ENCODE measurements at regions not wholly inside any gene's neighbourhood (a gene's known extent, or its start where the extent isn't known, plus 50 kb on each side); places are given as distances from the start of the nearest gene placed in this dataset.
"Not testable (repeated sequence)": the region's sequence is repeated elsewhere in the genome, so short reads cannot be mapped to it uniquely, and the experiment has no call there.

DNA sequence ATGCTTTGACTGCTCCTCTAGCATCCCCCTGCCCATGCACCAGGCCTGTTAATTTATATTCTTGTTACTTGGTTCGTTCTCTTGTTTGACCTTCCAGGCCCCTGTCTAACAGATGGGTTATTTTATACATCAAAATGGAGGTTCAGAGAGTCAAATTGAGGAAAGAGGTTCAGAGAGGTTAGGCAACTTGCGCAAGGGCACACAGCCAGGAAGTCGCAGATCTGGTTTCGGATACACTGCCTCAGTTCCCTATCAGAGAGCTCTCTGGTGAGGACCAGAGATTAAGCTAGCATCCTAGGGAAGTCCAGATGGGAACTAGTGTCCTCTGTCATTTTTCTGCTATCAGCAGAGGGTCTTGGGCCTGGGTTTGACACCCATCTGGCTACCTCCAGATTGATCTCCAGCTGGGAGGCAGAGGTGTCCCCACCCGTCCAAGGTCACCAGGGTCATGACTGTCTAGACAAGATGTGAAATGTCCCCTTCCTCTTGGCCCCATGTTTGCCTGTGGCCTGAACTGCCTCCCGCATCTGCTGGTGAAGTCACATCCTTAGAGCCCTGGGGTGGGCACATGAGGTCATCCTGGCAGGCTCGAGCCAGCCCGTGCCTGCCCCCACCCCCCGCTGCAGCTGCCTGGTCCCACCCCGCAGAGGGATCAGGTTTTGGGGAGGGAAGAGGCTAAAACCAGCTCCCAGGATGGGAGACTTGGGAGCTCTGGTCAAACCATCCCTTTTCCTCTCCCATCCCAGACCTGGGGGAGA lies 84.3 kb upstream of the NCOR2 start:
- peak; percentile 38 for DNase-seq

DNA sequence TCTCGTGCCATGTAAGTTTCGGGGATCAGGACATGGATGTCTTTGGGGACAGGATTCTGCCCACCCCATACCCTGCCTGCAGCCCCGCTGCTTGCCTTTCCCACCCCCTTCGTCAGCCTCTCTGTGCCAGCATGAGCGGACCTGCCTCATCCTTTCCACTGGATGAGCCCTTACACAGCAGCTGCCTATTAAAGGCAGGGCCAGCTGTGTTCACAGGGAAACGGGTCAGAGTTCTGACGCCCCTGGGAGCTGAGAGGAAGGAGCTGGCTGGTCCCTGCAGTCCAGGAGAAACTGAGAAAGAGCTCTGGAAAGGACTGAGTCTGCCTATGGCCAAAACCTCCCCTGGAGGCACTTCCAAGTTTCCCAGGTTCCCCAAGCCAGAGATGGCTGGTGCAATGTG lies 83.5 kb upstream of the NCOR2 start:
- DNase-seq = no peak

DNA sequence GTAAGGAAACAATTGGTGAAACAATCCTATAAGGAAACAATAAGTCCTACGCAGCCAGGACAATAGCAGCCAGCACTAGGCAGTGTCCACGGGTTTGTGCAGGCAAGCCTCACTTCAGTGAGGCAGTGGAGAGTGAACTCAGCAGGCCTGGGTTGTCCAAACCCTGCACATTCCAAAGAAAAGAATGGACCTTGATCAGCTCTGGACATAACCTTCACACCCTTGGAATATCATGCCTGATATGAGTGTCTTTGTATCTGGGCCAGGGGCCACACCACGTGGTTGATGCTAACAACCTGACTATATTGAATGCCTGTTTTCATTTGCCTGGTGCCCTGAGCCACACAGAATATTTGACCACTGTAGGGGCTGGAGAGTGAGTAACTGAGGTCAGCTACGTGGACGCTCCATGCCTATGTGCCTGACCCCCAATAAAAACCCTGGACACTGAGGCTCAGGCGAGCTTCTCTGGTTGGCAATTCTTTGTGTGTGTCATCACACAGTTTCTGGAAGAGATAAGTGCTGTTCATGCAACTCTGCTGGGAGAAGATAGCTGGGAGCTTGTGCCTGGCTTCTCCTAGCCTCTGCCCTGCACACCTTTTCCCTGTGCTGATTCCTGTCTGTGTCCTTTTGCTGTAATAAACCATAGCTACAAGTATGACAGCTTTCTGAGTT lies 81.4 kb upstream of the NCOR2 start:
- DNase-seq = no peak

DNA sequence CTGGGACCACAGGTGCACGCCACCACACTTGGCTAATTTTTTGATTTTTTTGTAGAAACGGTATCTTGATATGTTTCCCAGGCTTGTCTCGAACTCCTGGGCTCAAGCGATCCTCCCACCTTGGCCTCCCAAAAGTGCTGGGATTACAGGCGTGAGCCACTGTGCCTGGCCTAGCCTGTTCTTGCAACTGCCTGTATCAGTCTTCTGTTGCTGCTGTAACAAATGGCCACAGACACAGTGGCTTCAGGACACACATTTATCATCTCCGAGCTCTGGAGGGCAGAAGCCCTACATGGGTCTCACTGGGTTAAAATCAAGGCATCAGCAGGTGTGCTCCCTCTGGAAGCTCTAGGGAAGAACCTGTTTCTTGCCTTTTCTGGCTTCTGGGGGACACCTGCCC lies 79.9 kb upstream of the NCOR2 start:
- no peak for DNase-seq

DNA sequence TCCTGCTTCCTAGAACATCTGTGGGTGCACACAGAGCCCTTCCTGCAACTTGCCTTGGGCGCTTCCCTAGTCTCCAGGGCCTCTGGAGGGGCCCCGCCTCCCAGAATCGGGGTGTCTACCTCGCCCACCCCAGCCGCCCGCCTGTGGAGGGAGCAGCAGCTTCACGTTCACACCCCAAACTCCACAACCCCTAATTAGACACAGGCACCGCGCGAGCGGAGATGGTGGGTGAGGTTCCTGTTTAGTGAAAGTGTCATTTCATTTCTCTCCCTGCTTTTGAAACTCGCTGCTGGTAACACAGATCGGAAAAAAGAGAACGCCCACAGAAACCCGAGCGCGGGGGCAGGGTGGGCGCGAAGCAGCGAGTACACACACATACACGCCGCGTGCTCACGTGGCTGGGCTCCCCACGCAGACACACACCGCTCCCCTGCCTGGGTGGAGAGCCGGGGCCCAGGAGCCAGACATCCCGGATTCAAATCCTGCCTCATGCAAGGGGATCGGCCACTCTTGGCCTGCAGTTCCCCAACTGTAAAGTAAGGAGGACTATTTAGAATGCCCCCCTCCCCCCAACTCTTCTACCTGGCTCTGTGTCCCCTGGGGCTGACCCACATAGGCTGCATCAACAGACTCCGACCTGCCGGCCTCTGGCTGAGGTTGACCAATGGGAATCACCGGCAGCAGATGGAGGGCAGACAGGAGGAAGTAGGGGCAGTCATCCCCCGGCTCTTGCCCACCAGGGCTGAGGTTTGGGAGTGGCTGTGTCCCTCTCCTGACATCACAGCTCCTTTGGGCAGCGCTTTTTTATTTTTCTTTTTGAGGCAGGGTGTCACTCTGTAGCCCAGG lies 79.2 kb upstream of the NCOR2 start:
- peak; percentile 25 for DNase-seq

DNA sequence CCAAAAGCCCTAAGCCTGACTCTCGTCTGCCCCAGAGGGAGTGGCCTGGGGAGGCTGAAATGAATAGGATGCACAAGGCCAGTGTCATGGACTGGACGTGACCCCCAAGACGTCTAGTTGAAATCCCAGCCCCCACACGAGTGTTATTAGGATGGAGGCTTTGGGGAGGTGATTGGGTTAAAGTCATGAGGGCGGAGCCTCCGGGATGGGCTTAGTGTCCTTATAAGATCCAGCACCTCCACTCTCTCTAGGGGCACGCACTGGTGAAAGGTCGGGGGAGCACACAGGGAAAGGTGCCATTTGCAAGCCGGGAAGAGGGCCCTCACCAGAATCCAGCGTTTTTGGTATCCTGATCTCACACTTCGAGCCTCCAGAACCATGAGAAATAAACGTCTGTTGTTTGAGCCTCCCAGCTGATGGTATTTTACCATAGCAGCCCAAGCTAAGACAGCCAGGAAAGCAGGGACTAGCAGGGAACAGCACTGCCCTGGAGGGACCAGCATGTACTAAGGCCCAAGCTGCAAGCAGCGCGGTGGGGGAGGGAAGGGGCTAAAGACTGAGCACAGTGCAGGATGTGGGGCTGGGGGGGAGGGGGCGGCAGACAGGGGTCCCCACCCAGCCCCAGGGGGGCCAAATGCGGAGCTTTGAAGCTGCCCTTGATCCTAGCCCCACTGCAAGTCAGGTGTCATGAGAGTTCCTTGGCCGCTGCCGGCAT lies 78.3 kb upstream of the NCOR2 start:
- no peak for DNase-seq

DNA sequence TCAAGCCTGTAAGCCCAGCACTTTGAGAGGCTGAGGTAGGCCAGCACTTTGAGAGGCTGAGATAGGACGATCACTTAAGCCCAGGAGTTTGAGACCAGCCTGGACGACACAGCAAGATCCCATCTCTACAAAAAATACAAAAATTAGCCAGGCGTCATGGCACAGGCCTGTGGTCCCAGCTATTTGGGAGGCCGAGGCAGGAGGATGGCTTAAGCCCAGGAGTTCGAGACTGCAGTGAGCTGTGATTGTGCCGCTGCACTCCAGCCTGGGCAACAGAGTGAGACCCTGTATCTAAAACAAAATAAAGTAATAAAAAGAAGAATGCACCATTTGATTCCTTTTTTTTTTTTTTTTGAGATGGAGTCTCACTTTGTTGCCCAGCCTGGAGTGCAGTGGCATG lies 76.4 kb upstream of the NCOR2 start:
- not testable (repeated sequence) for DNase-seq

DNA sequence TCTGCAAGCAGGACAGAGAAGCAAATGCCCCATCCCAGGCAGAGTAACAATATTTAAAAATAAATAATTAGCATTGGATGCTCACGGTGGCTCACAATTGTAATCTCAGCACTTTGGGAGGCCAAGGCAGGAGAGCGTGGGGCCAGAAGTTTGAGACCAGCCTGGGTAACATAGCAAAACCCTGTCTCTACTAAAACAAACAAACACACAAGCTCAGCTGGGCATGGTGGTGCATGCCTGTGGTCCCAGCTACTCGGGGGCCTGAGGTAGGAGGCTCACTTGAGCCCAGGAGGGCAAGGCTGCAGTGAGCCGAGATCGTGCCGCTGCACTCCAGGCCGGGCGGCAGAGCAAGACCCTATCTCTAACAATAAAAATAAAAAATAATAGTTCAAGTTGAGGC lies 74.7 kb upstream of the NCOR2 start:
- DNase-seq = no peak

DNA sequence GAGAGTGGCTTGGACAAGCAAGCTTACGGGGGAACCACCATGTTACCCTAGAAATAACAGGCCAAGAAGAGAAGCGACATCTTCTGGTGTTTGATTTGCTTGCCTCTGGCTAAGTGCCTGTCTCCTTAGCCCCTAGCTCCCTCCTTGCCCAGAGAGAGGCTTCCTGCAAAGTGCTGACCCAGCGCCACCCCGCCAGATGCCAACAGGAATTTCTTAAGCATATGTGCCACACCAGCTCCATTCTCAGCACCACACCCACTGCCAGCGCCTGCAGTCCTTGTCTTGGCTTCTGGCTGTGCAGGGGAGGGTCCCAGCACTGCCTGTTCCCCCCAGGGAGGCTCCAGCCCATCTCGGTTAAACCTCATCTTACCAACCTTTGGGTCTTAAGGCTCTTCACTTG lies 74.2 kb upstream of the NCOR2 start:
- DNase-seq = no peak

DNA sequence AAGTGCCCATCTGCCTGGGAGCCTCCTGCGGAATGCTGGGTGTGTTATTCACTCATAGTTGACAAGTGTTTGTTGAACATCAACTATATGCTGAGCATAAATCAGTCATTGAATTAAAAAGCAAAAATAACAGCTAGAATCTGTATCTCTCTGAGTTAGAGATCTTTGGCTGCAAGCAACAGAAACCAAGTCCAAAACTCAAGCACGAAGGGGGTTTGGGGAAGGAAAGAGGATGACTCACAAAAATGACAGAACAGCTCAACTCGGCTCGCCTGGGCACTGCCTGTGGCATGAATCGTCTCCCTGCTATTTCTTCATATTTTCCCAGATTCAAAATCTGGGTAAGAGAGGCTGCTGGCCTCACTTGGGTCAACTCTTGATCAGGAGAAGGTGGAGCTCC lies 72.6 kb upstream of the NCOR2 start:
- DNase-seq = peak; percentile 49

DNA sequence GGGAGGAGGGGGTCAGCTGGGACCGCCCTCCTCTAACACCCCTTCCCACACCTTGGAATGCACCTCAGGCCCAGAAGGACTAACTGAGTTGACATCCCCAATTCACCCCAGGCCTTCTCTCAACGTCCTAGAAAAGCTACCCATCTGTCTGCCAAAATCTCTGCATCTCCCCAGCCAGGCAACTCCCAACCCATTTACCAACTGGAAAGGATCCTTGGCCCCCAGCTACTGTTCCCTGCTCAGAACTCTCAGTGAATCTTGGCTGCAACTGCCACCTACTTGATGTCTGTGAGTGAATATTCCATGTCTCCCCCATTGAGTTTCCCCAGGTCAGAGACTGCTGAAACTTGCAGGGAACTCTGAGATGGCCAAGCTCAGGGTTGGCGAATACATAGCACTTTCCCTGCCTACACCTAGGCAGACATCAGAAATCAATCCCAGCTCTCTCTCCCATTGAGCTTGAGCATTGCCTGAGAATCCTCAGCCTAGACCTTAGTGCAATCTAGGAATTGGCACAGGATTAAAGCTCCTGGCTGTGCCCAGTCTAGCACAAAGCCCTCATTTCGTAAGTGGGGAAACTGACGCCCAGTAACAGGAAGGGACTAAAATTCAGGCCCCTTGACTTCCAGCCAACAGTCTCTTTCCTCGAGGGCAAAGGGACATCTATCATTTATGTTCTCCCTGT lies 71.9 kb upstream of the NCOR2 start:
- DNase-seq = no peak

DNA sequence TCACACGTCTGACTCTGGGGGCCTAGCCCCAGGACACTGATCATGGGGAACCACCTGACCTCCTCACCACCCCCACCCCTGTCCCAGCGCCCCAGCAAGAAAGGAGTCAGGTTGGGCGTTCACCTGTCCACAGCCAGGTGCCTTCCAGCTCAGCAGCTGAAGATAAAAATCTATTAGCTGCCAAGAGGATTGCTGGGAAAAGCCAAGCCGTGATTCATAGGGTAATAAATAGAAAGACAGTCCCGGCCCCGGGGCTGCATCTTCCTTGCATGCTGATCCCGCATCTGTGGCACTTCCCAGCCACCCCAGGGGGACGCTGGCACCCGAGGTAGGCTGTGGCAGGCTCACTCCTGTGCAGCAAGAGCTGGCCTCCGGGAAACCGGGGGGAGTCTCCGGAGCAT lies 70.2 kb upstream of the NCOR2 start:
- DNase-seq = no peak

DNA sequence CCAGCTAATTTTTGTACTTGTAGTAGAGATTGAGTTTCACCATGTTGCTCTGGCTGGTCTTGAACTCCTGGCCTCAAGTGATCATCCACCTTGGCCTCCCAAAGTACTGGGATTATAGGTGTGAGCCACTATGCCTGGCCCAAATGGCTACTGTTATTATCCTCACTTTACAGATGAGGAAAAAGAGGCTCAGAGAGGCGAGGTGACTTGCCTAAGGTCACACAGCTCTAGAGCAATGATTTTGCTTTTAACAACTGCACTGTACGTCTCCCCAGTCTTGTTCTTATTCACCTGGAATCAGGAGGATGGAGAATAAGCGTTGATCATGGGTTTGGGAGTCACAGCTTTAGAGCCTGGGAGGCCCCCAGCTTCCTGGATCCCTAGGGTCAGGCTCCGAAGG lies 69.8 kb upstream of the NCOR2 start:
- DNase-seq = no peak

DNA sequence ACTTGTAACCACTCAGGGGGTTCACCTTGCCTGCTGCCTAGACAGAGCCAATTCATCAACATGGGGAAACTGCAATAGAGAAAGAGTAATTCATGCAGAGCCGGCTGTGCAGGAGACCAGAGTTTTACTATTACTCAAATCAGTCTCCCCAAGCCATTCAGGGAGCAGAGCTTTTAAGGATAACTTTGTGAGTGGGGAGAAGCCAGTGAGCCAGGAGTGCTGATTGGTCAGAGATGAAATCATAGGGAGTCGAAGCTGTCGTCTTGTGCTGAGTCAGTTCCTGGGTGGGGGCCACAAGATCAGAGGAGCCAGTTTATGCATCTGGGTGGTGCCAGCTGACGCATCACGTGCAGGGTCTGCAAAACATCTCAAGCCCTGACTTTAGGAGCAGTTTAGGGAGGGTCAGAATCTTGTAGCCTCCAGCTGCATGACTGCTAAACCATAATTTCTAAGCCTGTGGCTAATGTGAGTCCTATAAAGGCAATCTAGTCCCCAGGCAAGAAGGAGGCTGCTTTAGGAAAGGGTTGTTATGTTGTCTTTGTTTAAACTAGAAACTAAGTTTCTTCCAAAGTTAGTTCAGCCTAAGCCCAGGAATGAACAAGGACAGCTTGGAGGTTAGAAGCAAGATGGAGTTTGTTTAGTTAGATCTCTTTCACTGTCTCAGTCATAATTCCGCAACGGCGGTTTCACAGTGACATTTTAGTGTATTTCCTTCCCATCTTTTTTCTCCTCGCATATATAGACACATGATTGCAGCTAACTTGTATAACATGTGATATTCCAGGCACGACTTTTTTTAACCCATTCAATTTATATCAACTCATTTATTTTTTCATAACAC lies 68.9 kb upstream of the NCOR2 start:
- peak; percentile 78 for DNase-seq

DNA sequence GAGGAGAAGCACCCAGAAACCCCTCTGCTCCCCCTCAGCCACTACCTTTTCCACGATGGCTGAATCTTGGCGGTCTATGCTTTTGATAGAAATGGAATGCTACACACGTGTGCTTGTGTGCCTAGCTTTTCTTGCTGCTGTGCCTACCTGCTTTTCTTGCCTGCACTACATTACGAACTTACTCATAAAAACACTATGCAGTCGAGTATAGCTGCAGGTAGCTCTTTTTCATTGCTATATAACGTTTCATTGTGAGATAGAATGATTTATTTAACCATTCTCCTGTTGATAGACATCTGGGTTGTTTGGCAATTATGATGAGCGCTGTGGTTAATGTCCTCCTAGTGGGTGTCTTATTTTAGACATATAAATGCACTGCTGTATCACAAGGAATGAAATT lies 67.9 kb upstream of the NCOR2 start:
- DNase-seq = no peak

DNA sequence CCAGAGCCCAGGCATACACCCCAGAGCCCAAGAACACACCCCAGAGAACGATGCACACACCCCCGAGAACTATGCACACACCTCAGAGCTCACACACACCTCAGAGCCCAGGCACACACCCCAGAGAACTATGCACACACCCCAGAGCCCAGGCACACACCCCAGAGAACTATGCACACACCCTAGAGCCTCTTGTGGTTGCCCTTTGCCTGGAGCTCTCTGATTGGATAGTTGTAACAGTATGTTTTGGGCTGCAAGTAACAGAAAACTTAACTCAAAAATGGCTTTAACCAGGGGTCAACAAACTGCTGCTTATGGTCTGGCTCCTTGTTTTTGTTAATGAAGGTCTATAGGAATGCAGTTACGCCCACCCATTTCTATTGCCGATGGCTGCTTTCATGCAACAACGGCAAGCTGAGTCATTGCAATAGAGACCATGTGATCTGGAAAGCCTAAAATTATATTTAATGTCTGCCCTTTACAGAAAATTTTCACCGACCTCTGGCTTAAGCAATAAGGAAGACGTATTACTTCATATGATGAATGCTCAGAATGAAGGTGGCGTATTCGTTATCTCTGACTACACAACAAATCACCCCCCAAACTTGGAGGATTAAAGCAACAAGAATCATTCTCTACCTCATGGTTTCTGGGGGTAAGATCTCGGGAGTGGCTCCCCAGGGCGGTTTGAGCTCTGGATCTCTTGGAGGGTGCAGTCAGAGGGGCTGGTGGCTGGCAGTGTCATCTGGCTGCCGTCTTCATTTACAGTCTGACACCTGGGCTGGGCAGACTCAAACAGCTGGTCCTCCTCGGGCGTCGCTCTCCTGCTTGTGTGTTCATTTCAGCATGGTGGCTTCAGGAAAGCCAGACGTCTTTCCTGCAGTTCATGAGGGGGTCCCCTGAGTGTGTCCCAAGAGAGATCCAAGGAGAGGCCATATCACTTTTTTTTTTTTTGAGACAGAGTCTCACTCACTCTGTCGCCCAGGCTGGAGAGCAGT lies 66.3 kb upstream of the NCOR2 start:
- DNase-seq = no peak

DNA sequence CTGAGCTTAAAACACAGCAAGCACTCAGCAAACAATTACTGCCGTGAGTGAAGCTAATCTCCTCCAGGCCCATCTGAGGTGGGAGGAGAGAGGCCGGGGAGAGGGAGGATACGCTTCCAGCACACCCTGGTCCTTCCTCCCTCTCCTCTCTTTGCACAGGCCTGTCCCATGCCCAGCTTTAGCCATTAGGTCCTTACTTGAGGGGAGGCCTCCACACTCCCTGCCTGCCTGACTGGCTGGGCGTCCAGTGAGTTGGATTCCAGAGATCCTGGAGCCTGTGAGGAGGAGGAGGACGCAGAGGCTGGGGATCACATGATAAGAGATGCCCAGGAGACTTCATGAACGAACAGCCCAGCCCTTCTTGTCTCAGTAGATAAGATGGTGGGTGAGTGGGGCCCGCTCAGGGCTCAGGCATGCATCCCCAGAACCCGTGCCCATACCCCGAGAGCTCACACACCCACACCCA lies 65.1 kb upstream of the NCOR2 start:
- no peak for DNase-seq

DNA sequence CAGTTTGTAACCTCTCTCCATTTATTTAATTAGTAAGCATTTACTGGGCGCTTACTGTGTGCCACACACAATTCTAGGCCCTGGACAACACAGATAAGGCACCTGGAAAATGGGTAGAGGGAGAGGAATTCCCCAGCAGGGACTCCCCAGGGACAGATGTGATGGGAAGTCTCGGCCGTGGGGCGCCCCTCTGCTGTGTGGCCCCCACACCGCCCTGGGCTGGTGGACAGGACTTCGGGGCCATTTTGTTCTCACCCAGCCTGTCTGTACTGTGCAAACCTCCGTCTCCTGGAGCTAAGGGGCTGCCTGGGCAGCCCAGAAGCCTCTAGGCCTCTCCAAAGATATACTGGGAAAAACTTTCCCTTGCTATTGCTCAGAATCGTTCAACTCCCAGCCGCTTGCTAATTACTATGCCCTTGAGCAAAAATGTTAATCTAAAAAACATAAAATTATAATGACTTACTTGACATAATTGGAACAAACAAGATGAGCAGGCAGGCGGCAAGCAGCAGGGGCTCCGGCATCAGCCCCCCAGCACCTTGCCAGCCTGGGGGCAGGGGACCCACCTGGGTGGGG lies 64.4 kb upstream of the NCOR2 start:
- DNase-seq = no peak

DNA sequence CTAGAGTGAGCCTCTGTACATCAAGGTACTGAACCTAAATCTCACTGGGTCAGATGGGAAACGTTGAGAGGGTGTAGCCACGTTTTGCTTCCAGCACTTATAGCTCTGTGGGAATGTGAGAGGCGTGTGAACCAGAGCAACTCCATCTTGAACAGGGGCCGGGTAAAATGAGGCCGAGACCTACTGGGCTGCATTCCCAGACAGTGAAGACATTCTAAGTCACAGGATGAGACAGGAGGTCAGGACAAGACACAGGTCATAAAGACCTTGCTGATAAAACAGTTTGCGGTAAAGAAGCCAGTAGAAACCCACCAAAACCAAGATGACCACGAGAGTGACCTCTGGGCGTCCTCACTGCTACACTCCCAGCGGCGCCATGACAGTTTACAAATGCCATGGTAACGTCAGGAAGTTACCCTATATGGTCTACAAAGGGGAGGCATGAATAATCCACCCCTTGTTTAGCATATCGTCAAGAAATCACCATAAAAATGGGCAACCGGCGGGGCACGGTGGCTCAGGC lies 63.4 kb upstream of the NCOR2 start:
- no peak for DNase-seq
